NB4 (cell line): ENCODE measurements at regions not wholly inside any gene's neighbourhood (a gene's known extent, or its start where the extent isn't known, plus 50 kb on each side); places are given as distances from the start of the nearest gene placed in this dataset.

Source experiments
- DNase-seq: peaks from one replicate; pipeline ENCODE4 v3.0.0; 2010; ENCODE audit warnings: low read depth
- H3K4me3 ChIP-seq: one replicate; pipeline ENCODE4 v1.5.1; 2011; ENCODE audit warnings: mild to moderate bottlenecking, low read depth, low read length, moderate library complexity
- CTCF ChIP-seq: IDR thresholded peaks from one replicate; pipeline ENCODE4 v1.5.1; 2012; ENCODE audit warnings: low read depth, low read length
- MAX ChIP-seq: IDR thresholded peaks from 2 replicates; pipeline ENCODE4 v1.6.1; 2011; ENCODE audit warnings: low read depth, low read length
- MYC ChIP-seq: IDR thresholded peaks from 2 replicates; pipeline ENCODE4 v1.6.1; 2011; ENCODE audit warnings: low read depth, low read length
- POLR2A ChIP-seq: IDR thresholded peaks from 2 replicates; pipeline ENCODE4 v1.6.1; 2011; ENCODE audit warnings: mild to moderate bottlenecking; ENCODE audit not compliant: insufficient read length; ENCODE audit errors: extremely low read depth

- H3K4me3 ChIP-seq = no peak overlapping the region
- no peak for TF ChIP-seq CTCF
- TF ChIP-seq POLR2A = no peak
- no peak for TF ChIP-seq MAX
- no peak for TF ChIP-seq MYC
- DNase-seq = no peak
These were observed 136.2 kb upstream of the PUM3 start for GRCh38 chr9:2979957-2980610.

GRCh38 chr9:2972475-2972874, 128.6 kb upstream of the PUM3 start:
- TF ChIP-seq CTCF (no peak), POLR2A (no peak), MAX (no peak), MYC (no peak)
- DNase-seq = no peak
- H3K4me3 ChIP-seq = no peak overlapping the region

GRCh38 chr9:2970864-2971263, 127.0 kb upstream of the PUM3 start:
- H3K4me3 ChIP-seq = no peak overlapping the region
- TF ChIP-seq MAX (no peak), MYC (no peak)
- no peak for DNase-seq

DNA sequence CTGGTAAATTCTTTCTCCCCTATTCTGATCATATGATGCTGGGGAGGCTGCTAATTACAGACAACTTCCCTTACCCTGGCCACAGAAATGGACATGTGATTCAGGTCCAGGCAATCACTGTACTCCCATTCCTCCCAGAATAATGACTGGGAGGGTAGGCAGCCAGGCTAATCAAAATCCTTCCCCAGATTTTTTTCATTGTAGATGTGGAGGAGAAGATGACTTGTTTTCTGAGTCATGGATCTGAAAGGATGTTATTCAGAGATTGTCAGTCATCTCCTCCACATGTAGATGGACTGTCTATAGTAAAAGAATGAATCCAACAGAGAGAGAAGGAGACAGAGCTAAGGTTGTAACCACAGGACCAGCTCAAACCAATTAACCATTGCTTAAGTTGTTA, 123.9 kb upstream of the PUM3 start:
- no peak overlapping the region for H3K4me3 ChIP-seq
- TF ChIP-seq MYC = no peak
- TF ChIP-seq POLR2A = no peak
- TF ChIP-seq CTCF = no peak
- TF ChIP-seq MAX = no peak
- no peak for DNase-seq

DNA sequence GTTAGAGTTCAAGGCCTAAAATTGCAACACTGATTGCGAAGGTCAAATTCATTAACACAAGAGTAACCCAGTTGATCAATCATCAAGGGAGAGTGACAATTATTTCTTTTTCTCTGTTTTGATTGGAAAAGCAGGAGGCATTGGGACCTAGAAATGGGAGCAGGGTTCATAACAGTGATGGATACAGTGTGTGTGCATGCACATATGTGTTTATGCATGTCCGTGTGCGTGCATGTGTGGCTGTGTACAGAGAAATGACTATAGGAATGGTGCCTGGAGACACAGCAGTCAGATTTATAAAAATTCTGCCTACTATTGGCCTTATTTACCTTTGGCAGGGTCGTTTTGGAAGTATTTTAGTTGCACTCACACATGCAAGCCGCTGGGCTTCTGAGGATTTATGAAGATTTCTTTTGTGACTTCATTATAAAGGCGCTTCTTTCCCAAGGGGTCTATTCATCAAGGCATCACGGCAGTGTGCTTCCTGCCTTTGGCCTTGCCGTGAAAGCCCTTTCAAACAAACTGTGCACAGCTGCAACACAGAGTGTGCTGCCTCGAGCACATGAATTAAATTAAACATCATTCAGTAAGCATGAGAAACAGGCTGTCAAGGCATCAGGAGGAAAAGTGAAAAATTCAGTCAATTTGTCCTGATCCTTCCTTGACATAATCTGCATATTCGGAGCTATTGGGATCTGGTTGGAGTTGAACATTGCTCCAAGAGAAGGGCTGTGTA, 122.8 kb upstream of the PUM3 start:
- H3K4me3 ChIP-seq = no peak overlapping the region
- TF ChIP-seq MYC (no peak), MAX (no peak), CTCF (no peak), POLR2A (no peak)
- DNase-seq = no peak

GRCh38 chr9:2964470-2964869, 120.6 kb upstream of the PUM3 start:
- TF ChIP-seq MYC (no peak), CTCF (no peak), MAX (no peak), POLR2A (no peak)
- no peak overlapping the region for H3K4me3 ChIP-seq
- DNase-seq = no peak
